NT2/D1 (cell line): ENCODE measurements at regions not wholly inside any gene's neighbourhood (a gene's known extent, or its start where the extent isn't known, plus 50 kb on each side); places are given as distances from the start of the nearest gene placed in this dataset.

Experiments used
- DNase-seq: peaks from one replicate; pipeline ENCODE4 v3.0.0-alpha.2; 2011; ENCODE audit warnings: low read depth, low spot score
- H3K27me3 ChIP-seq: 2 replicates; pipeline ENCODE4 v1.6.0; 2011; ENCODE audit warnings: mild to moderate bottlenecking; ENCODE audit not compliant: insufficient read length, insufficient read depth
- H3K36me3 ChIP-seq: 2 replicates; pipeline ENCODE4 v1.6.1; 2011; ENCODE audit warnings: mild to moderate bottlenecking, low read length, mixed read lengths; ENCODE audit not compliant: insufficient read depth, insufficient read length
- H3K4me1 ChIP-seq: 2 replicates; pipeline ENCODE4 v1.5.1; 2011; ENCODE audit not compliant: insufficient read depth, insufficient read length
- H3K4me3 ChIP-seq: 2 replicates; pipeline ENCODE4 v1.5.1; 2011; ENCODE audit warnings: low read depth; ENCODE audit not compliant: insufficient read length
- H3K9ac ChIP-seq: 2 replicates; pipeline ENCODE4 v1.6.0; 2011; ENCODE audit warnings: low read depth; ENCODE audit not compliant: insufficient read length
- H3K9me3 ChIP-seq: 2 replicates; pipeline ENCODE4 v1.5.1; 2011; ENCODE audit warnings: mild to moderate bottlenecking, low read length; ENCODE audit not compliant: insufficient read depth
- SUZ12 ChIP-seq: IDR thresholded peaks from 2 replicates; pipeline ENCODE4 v1.6.1; 2011; ENCODE audit not compliant: insufficient read length, insufficient read depth; ENCODE audit errors: extremely low read depth
- YY1 ChIP-seq: IDR thresholded peaks from 2 replicates; pipeline ENCODE4 v1.6.1; 2011; ENCODE audit not compliant: insufficient read length, insufficient read depth
- ZNF274 ChIP-seq: IDR thresholded peaks from 2 replicates; pipeline ENCODE4 v1.6.1; 2011; ENCODE audit warnings: mild to moderate bottlenecking, low read depth, low read length

DNA sequence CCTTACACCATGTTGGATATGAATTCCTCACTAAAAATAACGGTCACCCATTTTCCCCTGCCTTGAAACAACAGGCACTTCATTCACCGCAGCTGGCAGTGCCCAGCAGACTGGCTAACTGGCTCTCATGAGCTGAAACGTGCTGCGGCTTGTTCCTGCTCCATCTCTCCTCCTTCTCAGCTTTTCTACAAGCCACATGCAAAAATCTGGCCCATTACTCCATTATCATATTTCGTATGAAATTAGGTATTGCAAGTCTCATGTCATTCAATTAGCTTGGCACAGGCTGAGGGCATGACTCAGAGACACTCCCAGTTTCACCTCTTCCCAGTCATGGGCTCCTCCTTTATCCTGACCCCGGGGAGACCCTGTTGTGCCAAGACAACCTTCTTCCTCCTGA, 60.0 kb downstream of the MAGEF1 start:
- Histone ChIP-seq H3K9me3 (no peaks in the 10 kb centered on the region), H3K4me1 (peaks cover 10% of the 10 kb centered on the region), H3K4me3 (no peak overlapping the region), H3K9ac (no peak overlapping the region), H3K36me3 (no peaks in the 10 kb centered on the region), H3K27me3 (peaks cover 4% of the 10 kb centered on the region)
- no peak for DNase-seq
- TF ChIP-seq ZNF274 (no peak), SUZ12 (no peak), YY1 (no peak)

DNA sequence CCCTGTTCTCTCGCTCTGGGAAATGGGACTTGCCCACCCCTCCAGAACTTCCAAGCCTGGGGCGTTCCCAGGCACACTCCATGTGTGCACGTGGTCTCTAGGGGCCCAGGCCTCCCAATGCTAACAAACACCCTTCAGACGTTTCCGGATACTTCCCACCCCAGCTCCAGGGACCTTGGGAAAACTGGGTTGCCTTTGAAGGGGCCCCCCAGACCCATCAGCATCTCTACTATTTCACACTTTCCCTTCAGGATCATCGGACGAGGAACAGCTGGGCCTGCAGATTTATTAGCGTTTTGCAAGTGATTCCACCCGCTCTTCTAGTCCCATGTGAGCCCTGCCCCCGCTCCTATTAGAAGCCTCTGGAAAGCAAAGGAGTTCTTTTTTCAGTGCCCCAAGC, 63.2 kb downstream of the MAGEF1 start:
- TF ChIP-seq SUZ12 (no peak), ZNF274 (no peak), YY1 (no peak)
- H3K9ac ChIP-seq, result no peak overlapping the region

GRCh38 chr3:184647405-184647936, 64.4 kb downstream of the MAGEF1 start:
- Histone ChIP-seq H3K9me3 (no peaks in the 10 kb centered on the region), H3K4me1 (peaks cover 25% of the 10 kb centered on the region), H3K36me3 (no peaks in the 10 kb centered on the region), H3K4me3 (no peak overlapping the region), H3K27me3 (peaks cover 4% of the 10 kb centered on the region), H3K9ac (no peak overlapping the region)
- TF ChIP-seq YY1 (no peak), SUZ12 (no peak), ZNF274 (no peak)
- no peak for DNase-seq

More for the DNA sequence above, 63.2 kb downstream of the MAGEF1 start:
- peaks cover 16% of the 10 kb centered on the region for H3K4me1 ChIP-seq
- no peaks in the 10 kb centered on the region for H3K36me3 ChIP-seq
- H3K9me3 ChIP-seq, result no peaks in the 10 kb centered on the region
- DNase-seq, result no peak
- peaks cover 4% of the 10 kb centered on the region for H3K27me3 ChIP-seq
- H3K4me3 ChIP-seq, result no peak overlapping the region

DNA sequence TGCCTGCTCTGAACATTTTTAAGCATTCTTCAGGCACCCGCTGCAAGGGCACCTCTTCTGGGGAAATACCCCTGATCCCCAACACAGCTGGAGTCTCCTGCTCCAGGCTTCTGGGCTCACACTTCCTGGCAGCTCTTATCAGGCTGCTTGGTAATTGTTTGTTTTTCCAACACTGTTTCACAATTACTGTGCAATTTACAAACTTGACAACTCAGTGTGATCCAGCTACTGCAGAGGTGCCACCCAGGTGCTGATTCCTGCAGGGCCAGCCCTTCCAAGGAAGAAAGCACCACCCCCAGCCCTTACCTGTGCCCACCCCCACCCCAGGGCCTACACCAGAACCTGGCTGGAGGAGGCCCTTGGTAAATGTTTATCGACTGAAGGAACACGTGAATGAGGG, 66.5 kb downstream of the MAGEF1 start:
- Histone ChIP-seq H3K9ac (no peak overlapping the region), H3K4me3 (no peak overlapping the region), H3K9me3 (no peaks in the 10 kb centered on the region), H3K4me1 (peaks cover 19% of the 10 kb centered on the region), H3K27me3 (peaks cover under 1% of the 10 kb centered on the region), H3K36me3 (no peaks in the 10 kb centered on the region)
- TF ChIP-seq ZNF274 (no peak), SUZ12 (no peak)
- no peak for DNase-seq

DNA sequence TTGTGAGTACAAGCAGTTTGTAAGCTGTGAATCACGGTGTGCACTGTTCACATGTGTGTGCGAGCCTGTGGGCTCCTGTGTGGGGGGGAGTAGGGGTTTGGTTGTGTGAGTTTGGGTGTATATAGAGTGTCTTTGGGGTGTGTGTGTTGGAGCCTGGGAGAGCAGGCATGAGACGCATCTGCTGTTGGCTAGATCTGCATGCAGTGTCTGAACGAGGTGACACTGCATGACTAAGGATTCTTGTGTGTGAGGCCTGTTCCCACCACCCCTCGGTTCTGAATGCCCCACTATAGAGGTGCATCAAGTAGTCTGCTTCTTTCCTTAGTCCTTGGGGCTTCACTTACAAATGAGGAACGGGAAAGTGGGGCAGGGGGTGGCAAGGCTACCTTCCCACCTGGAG, 68.4 kb downstream of the MAGEF1 start:
- no peak for DNase-seq
- Histone ChIP-seq H3K9me3 (no peaks in the 10 kb centered on the region), H3K4me3 (no peak overlapping the region), H3K27me3 (no peaks in the 10 kb centered on the region), H3K4me1 (peaks cover 19% of the 10 kb centered on the region), H3K36me3 (no peaks in the 10 kb centered on the region), H3K9ac (no peak overlapping the region)
- TF ChIP-seq YY1, result no peak

DNA sequence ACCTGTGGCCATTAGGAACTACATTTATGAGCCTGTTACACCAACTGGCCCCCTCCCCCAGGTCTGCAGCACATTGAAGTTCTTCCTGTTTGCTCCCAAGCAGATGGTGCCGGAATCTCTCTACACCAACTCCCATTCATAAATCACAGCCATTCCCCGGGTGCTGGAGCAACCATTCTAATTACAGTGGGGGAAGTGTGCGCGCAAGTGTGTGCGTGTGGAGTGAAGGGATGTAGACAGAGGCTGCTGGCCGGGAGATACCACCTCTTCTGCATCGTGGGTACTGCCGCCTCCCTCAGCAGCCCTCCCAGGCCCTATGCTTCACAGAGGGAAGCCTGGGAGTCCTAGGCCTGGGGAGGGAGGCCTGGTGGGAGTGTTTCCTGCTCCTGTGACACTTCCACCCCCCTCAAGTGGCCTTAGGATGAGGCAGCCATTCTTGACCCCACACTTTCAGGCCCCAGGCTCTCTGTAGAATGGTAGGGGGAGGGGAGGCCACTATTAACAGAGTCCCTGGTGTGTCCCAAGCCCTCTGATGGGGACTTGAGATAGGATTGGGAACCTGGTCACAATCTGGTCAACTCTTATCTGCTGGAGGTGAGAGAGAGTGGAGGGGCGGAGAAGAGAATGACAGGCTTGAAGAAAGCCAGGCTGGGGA, 69.1 kb downstream of the MAGEF1 start:
- Histone ChIP-seq H3K4me3 (no peak overlapping the region), H3K36me3 (no peaks in the 10 kb centered on the region), H3K4me1 (peaks cover 19% of the 10 kb centered on the region), H3K9ac (no peak overlapping the region), H3K27me3 (no peaks in the 10 kb centered on the region), H3K9me3 (no peaks in the 10 kb centered on the region)
- no peak for TF ChIP-seq SUZ12
- no peak for TF ChIP-seq YY1
- TF ChIP-seq ZNF274, result no peak
- no peak for DNase-seq

- H3K9me3 ChIP-seq, result no peaks in the 10 kb centered on the region
- peaks cover 21% of the 10 kb centered on the region for H3K4me1 ChIP-seq
- H3K27me3 ChIP-seq, result no peaks in the 10 kb centered on the region
- no peak for DNase-seq
- no peak overlapping the region for H3K4me3 ChIP-seq
- H3K36me3 ChIP-seq, result no peaks in the 10 kb centered on the region
- H3K9ac ChIP-seq, result no peak overlapping the region
- no peak for TF ChIP-seq ZNF274
- TF ChIP-seq YY1, result no peak
- no peak for TF ChIP-seq SUZ12
Measured at GRCh38 chr3:184641430-184641829, 70.4 kb downstream of the MAGEF1 start.

DNA sequence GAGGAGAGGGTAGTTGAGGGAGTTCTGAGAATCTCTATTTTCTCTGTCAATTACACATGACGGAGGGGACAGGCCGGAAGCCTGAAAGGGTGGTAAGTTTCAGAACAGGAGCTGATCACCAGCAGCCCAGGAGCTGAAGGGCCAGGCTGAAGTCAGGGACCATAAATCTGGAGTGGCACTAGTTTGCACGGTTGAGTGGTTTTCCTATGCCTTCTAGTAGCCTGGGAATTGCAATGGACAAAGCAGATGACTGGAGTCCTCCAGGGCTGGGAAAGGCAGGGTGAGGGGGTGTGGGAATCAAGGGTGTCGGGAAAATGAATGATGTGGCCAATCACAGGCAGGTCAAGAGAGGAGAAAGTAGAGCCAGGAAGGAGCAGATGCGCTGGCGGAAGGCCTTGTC, 72.5 kb downstream of the MAGEF1 start:
- Histone ChIP-seq H3K4me3 (no peak overlapping the region), H3K27me3 (no peaks in the 10 kb centered on the region), H3K4me1 (peaks cover 30% of the 10 kb centered on the region), H3K36me3 (no peaks in the 10 kb centered on the region), H3K9ac (no peak overlapping the region), H3K9me3 (no peaks in the 10 kb centered on the region)
- DNase-seq, result no peak
- TF ChIP-seq YY1, result no peak
- TF ChIP-seq SUZ12, result no peak
- TF ChIP-seq ZNF274, result no peak
